BJ (cell line): ENCODE measurements at regions not wholly inside any gene's neighbourhood (a gene's known extent, or its start where the extent isn't known, plus 50 kb on each side); places are given as distances from the start of the nearest gene placed in this dataset.

Source experiments
- CTCF ChIA-PET: fragments of 350-600 bp; formaldehyde crosslinking; extraction: SDS; loops from one replicate; lab custom pipeline; 2021; ENCODE audit warnings: antibody characterized with exemption, inconsistent platforms; lab: Yijun Ruan, JAX
- POLR2A ChIA-PET: fragments of 300-600 bp; sonication (Branson Sonifier 250); formaldehyde crosslinking; extraction: SDS; loops from one replicate; lab custom pipeline; 2021; ENCODE audit warnings: antibody characterized with exemption; lab: Charles Lee
- DNase-seq: peaks from one replicate; pipeline ENCODE4 v3.0.0-alpha.2; 2011; ENCODE audit warnings: low read depth
- H3K27me3 ChIP-seq: 2 replicates; pipeline ENCODE4 v1.6.0; 2011; ENCODE audit warnings: low read length; ENCODE audit not compliant: control insufficient read depth, insufficient read depth
- H3K36me3 ChIP-seq: 2 replicates; pipeline ENCODE4 v1.5.1; 2011; ENCODE audit warnings: low read length; ENCODE audit not compliant: control insufficient read depth, insufficient read depth
- H3K4me3 ChIP-seq: 2 replicates; pipeline ENCODE4 v1.5.1; 2011; ENCODE audit warnings: low read depth, mild to moderate bottlenecking, control low read depth, low read length
- TF ChIP-seq, protein P1 (sequence below): IDR thresholded peaks from 2 replicates; pipeline ENCODE4 v1.5.1; 2011; ENCODE audit warnings: low read depth, mild to moderate bottlenecking, control low read depth, inconsistent platforms, low read length, moderate library complexity; ENCODE audit not compliant: insufficient read depth

DNA sequence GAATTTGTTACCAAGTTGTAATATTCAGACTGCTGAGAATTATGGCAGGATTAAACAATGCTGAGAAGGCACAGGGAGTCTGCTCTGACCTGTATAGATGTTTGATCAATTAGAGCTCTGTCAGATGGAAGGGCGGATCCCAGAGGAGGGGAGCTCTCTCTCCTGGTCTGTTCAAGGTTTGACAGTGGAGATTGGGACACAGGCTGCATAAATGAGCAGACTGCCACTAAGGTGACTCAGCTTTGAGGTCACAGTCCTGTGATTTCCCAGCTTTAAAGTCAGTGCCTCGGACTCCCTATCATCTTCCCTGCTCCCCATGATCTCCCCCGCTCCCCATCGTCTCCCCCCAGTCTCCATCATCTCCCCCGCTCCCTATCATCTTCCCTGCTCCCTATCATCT, 59.2 kb upstream of the SLC22A23 start:
- no peak for DNase-seq
- TF ChIP-seq, protein P1, sequence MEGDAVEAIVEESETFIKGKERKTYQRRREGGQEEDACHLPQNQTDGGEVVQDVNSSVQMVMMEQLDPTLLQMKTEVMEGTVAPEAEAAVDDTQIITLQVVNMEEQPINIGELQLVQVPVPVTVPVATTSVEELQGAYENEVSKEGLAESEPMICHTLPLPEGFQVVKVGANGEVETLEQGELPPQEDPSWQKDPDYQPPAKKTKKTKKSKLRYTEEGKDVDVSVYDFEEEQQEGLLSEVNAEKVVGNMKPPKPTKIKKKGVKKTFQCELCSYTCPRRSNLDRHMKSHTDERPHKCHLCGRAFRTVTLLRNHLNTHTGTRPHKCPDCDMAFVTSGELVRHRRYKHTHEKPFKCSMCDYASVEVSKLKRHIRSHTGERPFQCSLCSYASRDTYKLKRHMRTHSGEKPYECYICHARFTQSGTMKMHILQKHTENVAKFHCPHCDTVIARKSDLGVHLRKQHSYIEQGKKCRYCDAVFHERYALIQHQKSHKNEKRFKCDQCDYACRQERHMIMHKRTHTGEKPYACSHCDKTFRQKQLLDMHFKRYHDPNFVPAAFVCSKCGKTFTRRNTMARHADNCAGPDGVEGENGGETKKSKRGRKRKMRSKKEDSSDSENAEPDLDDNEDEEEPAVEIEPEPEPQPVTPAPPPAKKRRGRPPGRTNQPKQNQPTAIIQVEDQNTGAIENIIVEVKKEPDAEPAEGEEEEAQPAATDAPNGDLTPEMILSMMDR: no peak
- POLR2A ChIA-PET: interaction anchor here (0.6 kb wide), 1 partner anchor 185 kb away, joined by 3 read pairs; no protein-coding TSS in a partner anchor
- CTCF ChIA-PET: interaction anchor here (1.8 kb wide), 1 partner anchor 216 kb away, joined by 5 read pairs; no protein-coding TSS in a partner anchor
- Histone ChIP-seq H3K4me3 (no peak overlapping the region), H3K36me3 (no peaks in the 10 kb centered on the region), H3K27me3 (peaks cover 8% of the 10 kb centered on the region; the same call in 1 of the 2 replicates)

GRCh38 chr6:3515669-3516068, 58.8 kb upstream of the SLC22A23 start:
- DNase-seq: no peak
- TF ChIP-seq, protein P1: no peak
- Histone ChIP-seq H3K27me3 (peaks cover 8% of the 10 kb centered on the region; the same call in 1 of the 2 replicates), H3K4me3 (no peak overlapping the region), H3K36me3 (no peaks in the 10 kb centered on the region)
- CTCF ChIA-PET: interaction anchor here (0.8 to 1.8 kb wide), 2 partner anchors 13 to 216 kb away, joined by 3 to 5 read pairs; no protein-coding TSS in a partner anchor
- POLR2A ChIA-PET: interaction anchor here (0.6 kb wide), 1 partner anchor 185 kb away, joined by 3 read pairs; no protein-coding TSS in a partner anchor

- POLR2A ChIA-PET: no interaction called here
- no peak for DNase-seq
- peaks cover 8% of the 10 kb centered on the region; the same call in 1 of the 2 replicates for H3K27me3 ChIP-seq
- no peaks in the 10 kb centered on the region for H3K36me3 ChIP-seq
- TF ChIP-seq, protein P1: no peak
- H3K4me3 ChIP-seq: no peak overlapping the region
- CTCF ChIA-PET: no interaction called here
These were observed 56.6 kb upstream of the SLC22A23 start for GRCh38 chr6:3513416-3513815.

DNA sequence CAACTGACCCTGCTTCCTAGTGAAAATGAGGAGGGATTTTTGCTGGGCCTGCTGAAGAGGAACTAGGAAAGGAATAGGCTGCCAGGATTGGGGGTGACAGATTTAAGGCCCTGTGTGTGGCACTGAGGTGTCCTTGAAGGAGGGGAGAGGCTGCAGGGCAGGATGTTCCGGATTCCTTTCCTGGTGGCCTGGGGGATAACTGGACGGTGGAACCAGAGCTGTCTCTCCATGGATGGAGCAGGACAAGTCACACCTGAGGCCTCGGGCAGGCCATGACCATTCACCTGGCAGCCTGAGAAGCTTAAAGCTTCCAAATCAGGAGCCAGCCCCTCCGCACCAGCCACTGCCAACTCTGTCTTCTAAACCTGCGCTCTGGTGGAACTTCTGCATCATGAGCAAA, 56.0 kb upstream of the SLC22A23 start:
- POLR2A ChIA-PET: no interaction called here

GRCh38 chr6:3510617-3511016, 53.8 kb upstream of the SLC22A23 start:
- TF ChIP-seq, protein P1: no peak
- no peaks in the 10 kb centered on the region for H3K36me3 ChIP-seq
- ChIA-PET CTCF (interaction anchor here (1.3 kb wide), 2 partner anchors 8 to 10 kb away, joined by 4 to 5 read pairs; no protein-coding TSS in a partner anchor), POLR2A (no interaction called here)
- H3K4me3 ChIP-seq: no peak overlapping the region
- no peak for DNase-seq
- peaks cover 12% of the 10 kb centered on the region for H3K27me3 ChIP-seq

More for the DNA sequence above, 56.0 kb upstream of the SLC22A23 start:
- DNase-seq: no peak
- Histone ChIP-seq H3K27me3 (peaks cover 9% of the 10 kb centered on the region; the same call in 1 of the 2 replicates), H3K4me3 (no peak overlapping the region), H3K36me3 (no peaks in the 10 kb centered on the region)
- TF ChIP-seq, protein P1: no peak
- CTCF ChIA-PET: no interaction called here
